NCI-H345 treated with DMSO at 0.1 percent for 48 hours (cell line): ENCODE measurements at regions not wholly inside any gene's neighbourhood (a gene's known extent, or its start where the extent isn't known, plus 50 kb on each side); places are given as distances from the start of the nearest gene placed in this dataset.
"Not testable (repeated sequence)": the region's sequence is repeated elsewhere in the genome, so short reads cannot be mapped to it uniquely, and the experiment has no call there.

Experiments
- DNase-seq: peaks from one replicate; lab custom pipeline; 2025; ENCODE audit not compliant: unreplicated experiment; lab: John Stamatoyannopoulos, UW

DNA sequence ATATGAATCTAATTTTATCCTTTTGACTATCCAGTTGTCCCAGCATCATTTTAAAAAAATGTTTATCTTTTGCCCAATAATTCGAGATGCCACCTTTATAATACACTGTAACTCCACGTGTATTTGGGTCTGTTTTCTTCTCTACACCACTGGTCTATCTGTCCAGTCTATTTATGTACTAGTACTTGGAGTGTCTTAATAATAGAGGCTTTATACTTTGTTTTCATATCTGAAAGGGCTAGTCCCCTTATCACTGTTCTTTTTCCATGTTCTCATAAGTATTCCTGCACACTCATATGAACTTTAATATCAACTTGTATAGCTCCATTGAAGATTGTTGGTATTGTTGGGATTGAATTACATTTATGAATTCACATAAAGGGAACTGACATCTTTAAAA is 101.1 kb upstream of the RMP24 start:
- no peak for DNase-seq

DNA sequence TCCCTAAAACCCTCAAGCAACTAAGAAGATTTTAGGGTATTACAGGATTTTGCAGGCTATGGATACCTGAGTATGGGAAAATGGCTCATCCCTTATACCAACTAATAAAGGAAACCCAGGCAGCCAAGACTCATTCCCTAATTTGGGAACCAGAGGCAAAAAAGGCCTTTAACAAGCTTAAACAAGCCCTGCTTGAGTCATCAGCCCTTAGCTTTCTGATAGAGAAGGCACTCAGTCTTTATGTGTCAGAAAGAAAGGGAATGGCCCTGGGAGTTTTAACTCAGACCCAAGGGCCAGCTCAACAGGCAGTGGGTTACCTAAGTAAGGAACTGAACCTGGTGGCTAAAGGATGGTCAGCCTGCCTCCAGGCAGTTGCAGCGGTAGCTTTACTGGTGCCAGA is 96.9 kb upstream of the RMP24 start:
- DNase-seq = no peak

DNA sequence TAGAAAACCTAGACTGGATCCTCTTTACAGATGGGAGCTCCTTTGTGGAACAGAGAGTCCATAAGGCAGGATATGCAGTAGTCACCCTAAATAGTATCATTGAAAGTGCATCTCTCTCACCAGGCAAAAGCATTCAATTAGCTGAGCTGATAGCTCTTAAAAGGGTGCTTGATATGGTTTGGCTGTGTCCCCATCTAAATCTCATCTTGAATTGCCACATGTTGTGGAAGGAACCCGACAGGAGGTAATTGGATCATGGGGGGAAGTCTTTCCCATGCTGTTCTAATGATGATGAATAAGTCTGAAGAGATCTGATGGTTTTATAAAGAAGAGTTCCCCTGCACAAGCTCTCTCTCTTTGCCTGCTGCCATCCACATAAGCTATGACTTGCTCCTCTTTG is 96.2 kb upstream of the RMP24 start:
- DNase-seq = no peak

DNA sequence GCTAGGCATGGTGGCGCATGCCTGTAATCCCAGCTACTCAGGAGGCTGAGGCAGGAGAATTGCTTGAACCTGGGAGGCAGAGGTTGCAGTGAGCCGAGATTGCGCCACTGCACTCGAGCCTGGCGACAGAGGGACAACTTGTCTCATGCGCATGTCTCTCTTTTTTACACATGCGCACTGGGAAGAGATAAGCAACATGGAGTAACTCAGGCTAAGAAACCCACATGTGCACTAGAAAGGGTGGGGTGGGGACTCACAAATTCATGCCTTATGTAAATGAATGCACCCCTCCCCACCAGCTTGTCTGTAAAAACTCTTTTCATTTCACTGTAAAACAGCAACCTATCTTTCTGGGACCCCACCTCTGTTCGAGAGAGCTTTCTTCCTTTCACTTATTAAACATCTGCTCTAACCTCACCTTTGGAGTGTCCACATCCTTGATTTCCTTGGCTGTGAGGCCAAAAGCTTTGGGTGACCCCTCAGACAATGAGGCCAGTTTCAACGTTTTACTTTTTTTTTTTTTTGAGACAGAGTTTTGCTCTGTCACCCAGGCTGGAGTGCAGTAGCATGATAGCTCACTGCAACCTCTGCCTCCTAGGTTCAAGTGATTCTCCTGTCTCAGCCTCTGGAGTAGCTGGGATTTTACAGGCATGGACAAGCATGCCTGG is 91.6 kb upstream of the RMP24 start:
- DNase-seq = no peak

DNA sequence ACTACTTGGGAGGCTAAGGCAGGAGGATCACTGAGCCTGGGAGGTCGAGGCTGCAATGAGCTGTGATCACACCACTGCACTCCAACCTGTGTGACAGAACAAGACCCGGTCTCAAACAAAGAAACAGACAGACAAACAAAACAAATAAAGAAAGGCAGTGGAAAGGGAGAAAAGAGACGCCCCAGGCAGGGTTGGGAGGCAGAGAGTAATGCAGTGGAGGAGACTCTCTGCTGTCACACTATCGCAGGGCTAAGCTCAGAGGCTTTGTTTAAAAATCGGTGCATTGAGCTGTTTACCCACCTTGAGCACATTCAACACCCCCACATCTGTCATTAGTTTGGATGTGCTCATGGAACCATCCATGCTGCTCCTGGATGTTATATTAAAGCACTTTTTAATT is 84.2 kb upstream of the RMP24 start:
- DNase-seq = peak; percentile 12

DNA sequence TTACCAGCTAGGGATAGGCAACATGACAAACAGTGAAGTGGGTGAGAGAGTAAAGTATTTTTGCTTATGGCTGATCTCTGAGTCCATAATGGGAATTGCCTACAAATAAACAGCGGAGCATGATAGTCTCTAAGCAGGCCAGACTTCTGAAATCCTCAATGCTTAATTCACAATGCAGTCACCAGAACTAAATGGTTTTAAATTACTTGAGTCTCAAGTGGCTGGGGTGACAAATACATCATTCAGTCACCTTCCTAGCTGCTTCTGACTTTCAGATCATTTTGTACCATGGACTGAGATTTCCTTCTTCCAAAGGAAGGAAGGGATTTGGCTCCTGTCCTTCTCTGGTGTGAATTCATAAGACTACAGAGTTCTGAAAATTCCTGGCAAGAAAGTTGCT is 82.8 kb upstream of the RMP24 start:
- DNase-seq = no peak

DNA sequence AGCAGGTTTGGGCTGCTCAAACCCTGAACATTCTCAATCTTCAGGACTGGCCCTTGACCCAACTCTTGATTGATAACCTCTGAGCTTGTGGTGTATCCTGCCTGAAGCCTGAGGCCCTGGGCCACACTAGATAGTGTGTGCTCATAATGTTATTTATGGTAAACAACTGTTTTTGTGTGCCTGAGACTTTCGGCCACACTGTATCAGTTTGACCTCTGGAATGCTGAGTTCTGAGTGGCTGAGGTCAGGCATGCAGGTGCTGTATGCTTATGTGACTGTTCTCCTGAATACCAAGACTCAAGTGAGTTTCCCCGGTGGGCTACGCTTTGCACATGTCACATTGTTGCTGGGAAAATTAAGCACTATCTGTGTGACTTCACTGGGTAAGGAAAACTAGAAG is 82.2 kb upstream of the RMP24 start:
- DNase-seq = no peak

DNA sequence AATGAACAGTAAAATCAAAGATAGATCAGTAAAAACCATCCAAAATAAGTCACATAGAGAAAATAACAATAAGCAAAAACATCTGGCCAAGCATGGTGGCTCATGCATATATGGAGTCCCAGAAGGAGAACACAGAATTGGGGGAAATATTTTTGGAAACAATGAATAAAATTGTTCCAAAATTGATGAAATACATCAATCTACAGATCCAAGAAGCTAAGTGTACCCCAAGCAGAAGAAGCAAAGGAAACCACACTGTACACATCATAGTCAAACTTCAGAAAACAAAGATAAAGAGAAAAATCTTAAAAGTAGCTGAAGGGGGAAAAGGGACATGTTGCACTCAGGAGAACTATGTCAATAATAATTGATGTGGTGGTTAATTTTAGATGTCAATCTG is 80.4 kb upstream of the RMP24 start:
- no peak for DNase-seq

DNA sequence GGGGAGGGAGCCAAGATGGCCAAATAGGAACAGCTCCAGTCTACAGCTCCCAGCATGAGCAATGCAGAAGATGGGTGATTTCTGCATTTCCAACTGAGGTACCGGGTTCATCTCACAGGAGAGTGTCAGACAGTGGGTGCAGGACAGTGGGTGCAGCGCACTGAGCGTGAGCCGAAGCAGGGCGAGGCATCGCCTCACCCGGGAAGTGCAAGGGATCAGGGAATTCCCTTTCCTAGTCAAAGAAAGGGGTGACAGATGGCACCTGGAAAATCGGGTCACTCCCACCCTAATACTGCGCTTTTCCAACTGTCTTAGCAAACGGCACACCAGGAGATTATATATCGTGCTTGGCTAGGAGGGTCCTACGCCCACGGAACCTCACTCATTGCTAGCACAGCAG is 75.0 kb upstream of the RMP24 start:
- not testable (repeated sequence) for DNase-seq

DNA sequence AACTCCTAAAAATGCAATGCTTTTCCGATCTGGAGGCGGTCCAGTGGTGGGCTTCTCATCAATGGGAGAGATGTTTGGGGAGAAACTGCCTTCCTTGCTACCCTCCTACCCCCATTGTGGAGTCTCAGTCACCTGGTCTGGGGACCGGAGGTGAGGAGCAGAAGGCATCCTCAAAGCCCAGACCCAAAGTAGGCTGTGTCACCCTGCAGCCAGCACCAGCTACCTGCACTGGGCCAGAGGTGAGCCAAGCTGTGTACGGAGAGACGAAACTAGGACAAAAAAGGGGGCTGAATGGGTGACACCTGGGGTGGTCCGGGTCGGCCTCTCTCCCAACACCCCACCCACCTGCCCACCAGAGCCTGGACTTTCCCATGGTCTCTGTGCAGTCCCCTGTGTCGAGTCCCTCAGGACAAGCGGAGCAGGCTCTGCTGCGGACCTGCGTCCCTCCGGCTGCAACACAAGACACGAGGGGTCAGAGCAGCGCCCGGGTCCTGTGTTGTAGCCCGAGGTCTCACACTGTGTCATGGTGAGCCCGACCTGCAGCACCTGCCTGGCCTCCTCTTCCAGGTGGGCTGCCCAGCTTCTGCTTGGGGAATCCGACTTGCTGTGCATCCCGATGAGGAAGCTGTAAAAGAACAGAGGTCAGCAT is 68.0 kb upstream of the RMP24 start:
- DNase-seq = no peak

DNA sequence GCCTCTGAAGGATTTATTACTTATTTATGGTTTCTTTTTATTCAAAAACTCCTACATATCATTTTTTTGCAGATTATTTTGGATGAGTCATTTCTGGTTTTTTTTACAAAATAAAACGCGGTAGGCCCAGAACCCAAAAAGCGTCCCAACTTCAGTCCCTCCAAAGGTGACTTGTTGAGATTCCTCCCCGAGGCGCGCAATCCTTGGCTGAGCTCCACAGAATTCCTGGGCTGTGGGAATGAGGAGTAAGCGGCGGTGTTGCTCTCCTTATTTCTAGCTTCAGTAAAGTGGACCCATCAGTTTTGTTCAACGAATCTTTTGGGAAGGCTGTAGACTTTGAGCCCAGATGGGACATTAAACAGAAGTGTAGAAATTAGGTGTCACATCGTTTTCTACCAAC is 67.0 kb upstream of the RMP24 start:
- no peak for DNase-seq

DNA sequence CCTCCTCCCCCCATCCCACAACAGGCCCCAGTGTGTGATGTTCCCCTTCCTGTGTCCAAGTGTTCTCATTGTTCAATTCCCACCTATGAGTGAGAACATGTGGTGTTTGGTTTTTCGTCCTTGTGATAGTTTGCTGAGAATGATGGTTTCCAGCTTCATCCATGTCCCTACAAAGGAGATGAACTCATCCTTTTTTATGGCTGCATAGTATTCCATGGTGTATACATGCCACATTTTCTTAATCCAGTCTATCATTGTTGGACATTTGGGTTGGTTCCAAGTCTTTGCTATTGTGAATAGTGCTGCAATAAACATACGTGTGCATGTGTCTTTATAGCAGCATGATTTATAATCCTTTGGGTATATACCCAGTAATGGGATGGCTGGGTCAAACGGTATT is 66.2 kb upstream of the RMP24 start:
- DNase-seq = not testable (repeated sequence)

DNA sequence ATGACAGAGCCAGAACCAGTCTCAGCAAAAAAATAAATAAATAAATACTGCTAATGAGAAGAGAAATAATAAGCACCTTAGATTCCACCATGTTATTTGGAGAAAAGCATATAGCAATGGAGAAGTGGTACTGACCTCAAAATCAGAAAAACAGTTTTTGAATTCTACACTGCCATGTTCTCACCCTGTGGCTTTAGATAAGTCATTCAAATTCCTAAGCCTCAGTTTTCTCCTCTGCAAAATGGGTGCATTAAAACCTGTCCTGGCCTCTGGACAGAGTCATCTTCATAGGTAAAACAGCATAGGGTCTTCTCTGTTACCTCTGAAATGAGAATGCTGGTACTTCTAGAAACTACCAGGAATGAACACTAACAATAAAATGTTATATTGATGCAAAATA is 62.2 kb upstream of the RMP24 start:
- DNase-seq = no peak

DNA sequence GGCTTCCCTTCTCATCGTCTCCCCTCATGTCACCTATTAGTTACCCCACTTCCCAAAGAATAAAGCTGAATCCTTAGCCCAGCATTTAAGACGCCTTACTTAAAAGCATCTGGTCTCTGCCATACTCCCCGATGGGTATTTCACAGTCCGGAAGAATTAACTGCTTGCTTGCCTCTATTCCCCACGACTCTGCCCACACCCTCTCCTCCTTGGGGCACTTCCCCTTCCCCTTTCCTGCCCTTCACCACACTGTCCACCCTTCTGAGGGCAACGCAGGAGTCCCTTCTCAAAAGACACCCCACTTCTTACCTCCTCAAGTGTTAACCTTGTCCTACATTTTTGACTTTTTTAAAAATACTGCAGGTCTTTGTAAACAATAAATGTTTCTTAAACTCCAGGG is 60.1 kb upstream of the RMP24 start:
- DNase-seq = no peak

DNA sequence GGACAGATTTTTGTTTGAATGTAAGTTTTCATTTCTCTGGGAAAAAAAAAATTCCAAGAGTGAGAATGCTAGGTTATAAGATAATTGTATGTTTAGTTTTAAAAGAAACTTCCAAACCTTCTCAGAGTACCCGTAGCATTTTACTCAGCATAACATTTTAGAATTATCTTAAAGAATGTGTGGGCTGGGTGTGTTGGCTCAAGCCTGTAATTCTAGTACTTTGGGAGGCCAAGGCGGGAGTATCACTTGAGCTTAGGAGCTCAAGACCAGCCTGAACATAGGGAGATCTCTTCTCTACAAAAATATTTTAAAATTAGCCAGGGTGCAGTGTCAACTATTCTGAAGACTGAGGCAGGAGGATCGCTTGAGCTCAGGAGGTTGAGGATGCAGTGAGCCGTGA is 57.4 kb upstream of the RMP24 start:
- DNase-seq = no peak

DNA sequence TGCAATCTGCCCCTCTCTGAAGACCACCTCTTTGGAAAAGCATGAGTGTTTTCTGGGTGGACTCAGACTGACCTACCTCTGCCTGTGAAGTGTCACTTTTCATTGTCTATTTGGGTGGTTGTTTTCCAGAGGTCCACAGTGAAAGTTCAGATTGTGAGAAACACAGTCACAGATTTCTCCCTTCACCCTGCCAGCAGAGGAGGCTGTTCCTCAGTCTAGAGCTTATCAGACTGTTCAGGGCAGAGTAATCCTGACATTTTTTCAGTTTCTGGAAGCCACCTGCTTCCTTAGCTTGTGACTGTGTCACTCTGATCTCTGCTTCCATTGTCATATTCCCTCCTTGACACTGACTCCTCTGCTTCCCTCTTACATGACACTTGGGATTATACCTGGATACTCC is 55.4 kb upstream of the RMP24 start:
- DNase-seq = no peak

DNA sequence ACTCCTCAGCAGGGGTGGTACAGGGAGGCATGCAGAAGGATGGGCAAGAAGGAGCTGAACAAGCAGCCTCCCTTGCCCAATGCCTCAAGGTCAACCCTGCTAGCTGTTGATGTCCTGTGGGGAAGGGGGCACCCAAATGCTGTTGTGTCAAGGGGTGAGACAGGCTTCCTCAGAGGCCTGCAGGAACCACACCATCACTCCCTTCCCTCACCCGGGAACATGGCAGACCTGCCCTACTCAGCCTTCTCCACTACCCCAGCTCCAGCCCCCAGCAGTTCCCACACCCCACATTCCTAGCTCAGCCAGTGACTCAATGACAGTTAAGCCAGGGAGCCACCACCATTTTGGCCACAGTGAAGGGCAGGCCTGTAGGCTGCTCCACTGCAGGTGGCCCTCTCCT is 53.9 kb upstream of the RMP24 start:
- no peak for DNase-seq

DNA sequence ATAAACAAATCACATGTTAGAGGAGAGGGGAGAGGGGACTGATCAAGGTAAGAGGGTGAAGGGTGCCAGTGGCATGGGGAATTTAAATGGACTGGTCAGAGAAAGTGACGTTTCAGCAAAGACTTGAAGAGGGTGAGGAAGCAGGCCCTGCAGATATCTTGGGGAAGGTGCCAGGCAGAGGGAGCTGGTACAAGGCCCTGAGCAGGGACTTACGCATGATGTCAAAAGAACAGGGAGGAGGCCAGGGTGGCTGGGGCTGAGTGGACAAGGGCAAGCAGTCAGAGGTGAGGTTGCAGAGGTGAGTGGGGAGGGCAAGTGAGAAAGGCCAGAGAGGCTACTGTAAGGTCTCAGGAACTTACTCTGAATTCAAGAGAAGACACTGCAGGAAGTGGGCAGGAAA is 53.3 kb upstream of the RMP24 start:
- no peak for DNase-seq

DNA sequence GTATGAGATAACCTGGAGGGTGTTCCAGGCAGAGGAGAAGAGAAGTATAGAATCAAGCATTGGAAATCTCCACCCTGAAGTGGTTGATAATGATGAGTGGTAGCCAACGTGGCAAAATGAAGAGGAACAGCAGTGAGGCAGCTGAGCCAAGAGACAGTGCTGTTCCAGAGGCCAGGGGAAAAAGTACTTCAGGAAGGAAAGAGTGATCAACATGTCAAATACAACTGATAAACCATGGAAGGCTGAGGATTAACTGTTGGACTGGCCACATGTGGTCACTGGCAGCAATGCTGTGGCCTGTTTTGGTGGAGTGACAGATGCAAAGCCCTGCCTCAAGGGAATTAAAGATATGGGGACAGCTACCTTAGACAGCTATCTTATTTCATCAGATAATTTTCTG is 51.9 kb upstream of the RMP24 start:
- no peak for DNase-seq
